ENCODE measurements at regions not wholly inside any gene's neighbourhood (a gene's known extent, or its start where the extent isn't known, plus 50 kb on each side); places are given as distances from the start of the nearest gene placed in this dataset.

GRCh38 chr1:219265026-219265515, 91.4 kb downstream of the LYPLAL1 start:
- no peak for TF ChIP-seq EP300 (IDR thresholded peaks at IDR 0.05)
- no peak for TF ChIP-seq REST (IDR thresholded peaks at IDR 0.05)
- TF ChIP-seq E2F6 (IDR thresholded peaks at IDR 0.05; ENCODE audit: borderline replicate concordance, low read depth) = no peak
- TF ChIP-seq GATA3 (IDR thresholded peaks at IDR 0.05; ENCODE audit: borderline replicate concordance) = no peak
- TF ChIP-seq KDM5A (IDR thresholded peaks at IDR 0.05) = no peak
- no peak for TF ChIP-seq POLR2A (IDR thresholded peaks at IDR 0.05; ENCODE audit: low read length)
- TF ChIP-seq POLR2AphosphoS2 (conservative IDR thresholded peaks at IDR 0.05; ENCODE audit: low read length) = no peak
- TF ChIP-seq CTCF (IDR thresholded peaks at IDR 0.05) = no peak
- no peak for TF ChIP-seq MYC (IDR thresholded peaks at IDR 0.05; ENCODE audit: borderline replicate concordance, low read length)

Measured in A549 (cell line).